IMR-90 (cell line): ENCODE measurements at regions not wholly inside any gene's neighbourhood (a gene's known extent, or its start where the extent isn't known, plus 50 kb on each side); places are given as distances from the start of the nearest gene placed in this dataset.

Experiments used
- ATAC-seq: fragments of 200-7000 bp; cut with Tn5 transposase; 2 replicates; pipeline ENCODE4 v1.9.1; 2020; ENCODE audit warnings: low read depth, mild to moderate bottlenecking, moderate library complexity
- BruUV-seq: library from RNA; stranded (reverse); fragments of 400-500 nt; replicated peaks from 2 replicates; lab custom pipeline; 2021; lab: Mats Ljungman, UMichigan
- CTCF ChIA-PET: fragments of 300-600 bp; formaldehyde crosslinking; extraction: SDS; loops from one replicate; lab custom pipeline; 2021; ENCODE audit warnings: antibody characterized with exemption; lab: Yijun Ruan, JAX
- POLR2A ChIA-PET: fragments of 300-600 bp; sonication (Branson Sonifier 250); formaldehyde crosslinking; loops from one replicate; lab custom pipeline; 2022; ENCODE audit warnings: antibody characterized with exemption; ENCODE audit not compliant: unreplicated experiment; lab: Charles Lee
- DNase-seq: peaks from one replicate; pipeline ENCODE4 v3.0.0; 2013
- H2AFZ ChIP-seq: replicated peaks from 2 replicates; pipeline ENCODE3; 2013; ENCODE audit warnings: low read length, mild to moderate bottlenecking; ENCODE audit not compliant: poor library complexity
- H2AK5ac ChIP-seq: 2 replicates; pipeline ENCODE4 v1.6.1; 2013; ENCODE audit warnings: low read depth, low read length, inconsistent platforms
- H2AK9ac ChIP-seq: replicated peaks from 2 replicates; pipeline ENCODE3; 2013; ENCODE audit warnings: mild to moderate bottlenecking, low read depth, low read length, moderate library complexity; ENCODE audit not compliant: poor library complexity
- H2BK120ac ChIP-seq: 2 replicates; pipeline ENCODE4 v1.6.1; 2013; ENCODE audit warnings: low read depth, low read length, inconsistent platforms
- H2BK15ac ChIP-seq: 3 replicates; pipeline ENCODE4 v1.6.1; 2013; ENCODE audit warnings: low read depth, low read length, inconsistent platforms
- H2BK20ac ChIP-seq: 2 replicates; pipeline ENCODE4 v1.6.1; 2013; ENCODE audit warnings: low read depth, mild to moderate bottlenecking, inconsistent platforms, low read length, moderate library complexity
- H2BK5ac ChIP-seq: 2 replicates; pipeline ENCODE4 v1.6.1; 2013; ENCODE audit warnings: mild to moderate bottlenecking, low read depth, low read length, inconsistent platforms; ENCODE audit not compliant: poor library complexity, severe bottlenecking
- H3K14ac ChIP-seq: replicated peaks from 2 replicates; pipeline ENCODE4 v1.6.1; 2013; ENCODE audit warnings: low read depth, low read length, inconsistent platforms
- H3K18ac ChIP-seq: 2 replicates; pipeline ENCODE4 v1.6.1; 2013; ENCODE audit warnings: low read depth, low read length, control low read depth
- H3K23ac ChIP-seq: 2 replicates; pipeline ENCODE4 v1.6.1; 2013; ENCODE audit warnings: low read depth, low read length, inconsistent platforms
- H3K27ac ChIP-seq: 2 replicates; pipeline ENCODE4 v1.5.1; 2013; ENCODE audit warnings: mild to moderate bottlenecking, control low read depth, low read length; ENCODE audit not compliant: insufficient read depth
- H3K27me3 ChIP-seq: 2 replicates; pipeline ENCODE4 v1.6.1; 2013; ENCODE audit warnings: low read length; ENCODE audit not compliant: control insufficient read depth, insufficient read depth
- H3K36me3 ChIP-seq: 2 replicates; pipeline ENCODE4 v1.6.1; 2013; ENCODE audit warnings: low read length, mixed read lengths; ENCODE audit not compliant: control insufficient read depth, insufficient read depth
- H3K4ac ChIP-seq: 2 replicates; pipeline ENCODE4 v1.6.1; 2013; ENCODE audit warnings: low read depth, low read length, inconsistent platforms
- H3K4me1 ChIP-seq: 2 replicates; pipeline ENCODE4 v1.6.1; 2013; ENCODE audit warnings: low read length, mixed read lengths; ENCODE audit not compliant: control insufficient read depth, insufficient read depth
- H3K4me2 ChIP-seq: 2 replicates; pipeline ENCODE4 v1.6.1; 2013; ENCODE audit warnings: low read depth, mild to moderate bottlenecking, control low read depth, low read length, moderate library complexity
- H3K4me3 ChIP-seq: 2 replicates; pipeline ENCODE4 v1.5.1; 2013; ENCODE audit warnings: low read depth, mild to moderate bottlenecking, control low read depth, low read length, moderate library complexity; ENCODE audit not compliant: insufficient read depth
- H3K56ac ChIP-seq: 2 replicates; pipeline ENCODE4 v1.6.1; 2013; ENCODE audit warnings: low read length, inconsistent platforms; ENCODE audit not compliant: insufficient read depth; ENCODE audit errors: extremely low read depth
- H3K79me1 ChIP-seq, 2 experiments: 2 replicates each; pipeline ENCODE4 v1.6.1; 2013; ENCODE audit warnings: low read length in 2 of 2, inconsistent platforms in 1 of 2, low read depth in 1 of 2
- H3K9ac ChIP-seq: 2 replicates; pipeline ENCODE4 v1.6.1; 2013; ENCODE audit warnings: low read depth, low read length, control low read depth
- H3K9me1 ChIP-seq: 2 replicates; pipeline ENCODE4 v1.6.1; 2013; ENCODE audit warnings: low read length, inconsistent platforms; ENCODE audit not compliant: insufficient read depth
- H3K9me3 ChIP-seq: 2 replicates; pipeline ENCODE4 v1.6.1; 2013; ENCODE audit warnings: low read length; ENCODE audit not compliant: control insufficient read depth, insufficient read depth
- H4K20me1 ChIP-seq: 2 replicates; pipeline ENCODE4 v1.6.1; 2013; ENCODE audit warnings: low read length, inconsistent platforms; ENCODE audit not compliant: insufficient read depth
- H4K5ac ChIP-seq: 2 replicates; pipeline ENCODE4 v1.6.1; 2013; ENCODE audit warnings: mild to moderate bottlenecking, low read depth, low read length, control low read depth
- H4K8ac ChIP-seq, 2 experiments: 2 replicates each; pipeline ENCODE4 v1.6.1; 2013; ENCODE audit warnings: low read depth in 2 of 2, low read length in 2 of 2, control low read depth in 1 of 2, inconsistent platforms in 1 of 2
- H4K91ac ChIP-seq: 2 replicates; pipeline ENCODE4 v1.6.1; 2013; ENCODE audit warnings: low read depth, low read length, inconsistent platforms; ENCODE audit not compliant: insufficient read depth
- CEBPB ChIP-seq: IDR thresholded peaks from 2 replicates; pipeline ENCODE4 v1.6.1; 2012; ENCODE audit warnings: low read depth, low read length, improper control_type of control experiment
- CHD1 ChIP-seq: IDR thresholded peaks from 2 replicates; pipeline ENCODE4 v1.6.1; 2012; ENCODE audit warnings: low read depth, low read length, improper control_type of control experiment
- CTCF ChIP-seq: conservative IDR thresholded peaks from 2 replicates; pipeline ENCODE4 v1.5.1; 2012; ENCODE audit warnings: mild to moderate bottlenecking, low read depth, low read length, improper control_type of control experiment
- MAFK ChIP-seq: IDR thresholded peaks from 2 replicates; pipeline ENCODE4 v1.6.1; 2012; ENCODE audit warnings: low read depth, low read length, improper control_type of control experiment
- MAZ ChIP-seq: IDR thresholded peaks from 2 replicates; pipeline ENCODE4 v1.6.1; 2012; ENCODE audit warnings: low read depth, mild to moderate bottlenecking, low read length, improper control_type of control experiment, moderate library complexity, borderline replicate concordance
- MXI1 ChIP-seq: IDR thresholded peaks from 2 replicates; pipeline ENCODE4 v1.6.1; 2012; ENCODE audit warnings: low read depth, mild to moderate bottlenecking, low read length, moderate library complexity, borderline replicate concordance
- POLR2A ChIP-seq: IDR thresholded peaks from 2 replicates; pipeline ENCODE4 v1.6.1; 2012; ENCODE audit warnings: mild to moderate bottlenecking, low read depth, low read length
- RAD21 ChIP-seq: IDR thresholded peaks from 2 replicates; pipeline ENCODE4 v1.6.1; 2012; ENCODE audit warnings: low read length, improper control_type of control experiment
- RCOR1 ChIP-seq: IDR thresholded peaks from 2 replicates; pipeline ENCODE4 v1.6.1; 2012; ENCODE audit warnings: mild to moderate bottlenecking, low read length, improper control_type of control experiment; ENCODE audit not compliant: insufficient replicate concordance
- RFX5 ChIP-seq: IDR thresholded peaks from 2 replicates; pipeline ENCODE4 v1.8.0; 2012; ENCODE audit warnings: low read depth, mild to moderate bottlenecking, low read length, moderate library complexity
- WGBS, 2 experiments: methylation state at CpG; one replicate each; pipeline versions ENCODE4 v1.1.5 to v1.1.7; 2013; ENCODE audit warnings: missing lambda C conversion rate in 2 of 2; ENCODE audit not compliant: insufficient read length in 1 of 2; ENCODE audit errors: extremely low coverage in 2 of 2; 5-methylcytosine and 5-hydroxymethylcytosine counted together
- dilution Hi-C: fragments of 300-500 bp; cut with HindIII; formaldehyde crosslinking; loops from one replicate; pipeline ENCODE4 v1.14.3; 2018; ENCODE audit warnings: low sequenced_read_pairs; ENCODE audit not compliant: unreplicated experiment
- in situ Hi-C: fragments of 300-500 bp; cut with MboI; formaldehyde crosslinking; loops from 3 replicates; pipeline ENCODE4 v1.14.3; 2019; ENCODE audit warnings: low sequenced_read_pairs, inconsistent platforms, mixed read lengths
- intact Hi-C: fragments of 100-400 bp; cut with micrococcal nuclease; formaldehyde crosslinking; loops from 2 replicates; pipeline ENCODE4 v1.10.0; 2022
- TF ChIP-seq, protein P1 (sequence below): fragments of 150-350 bp; IDR thresholded peaks from 2 replicates; pipeline ENCODE4 v1.6.1; 2017; ENCODE audit warnings: mild to moderate bottlenecking, antibody characterized with exemption, low read length, low read depth
- TF ChIP-seq, protein P2 (sequence below): fragments of 150-350 bp; IDR thresholded peaks from 2 replicates; pipeline ENCODE4 v1.6.1; 2016; ENCODE audit warnings: low read depth, mild to moderate bottlenecking, low read length, moderate library complexity, borderline replicate concordance

GRCh38 chr22:27203276-27203660 lies 545.9 kb downstream of the MIAT start:
- Histone ChIP-seq H3K27me3 (peaks cover 9% of the 10 kb centered on the region), H2BK15ac (no peak overlapping the region), H3K79me1 (no peaks in the 10 kb centered on the region), H2BK5ac (peak overlapping the region; percentile 6), H3K4me1 (peaks cover 8% of the 10 kb centered on the region), H3K4me3 (no peak overlapping the region), H3K36me3 (no peaks in the 10 kb centered on the region), H4K20me1 (no peaks in the 10 kb centered on the region), H3K9me3 (no peaks in the 10 kb centered on the region; the same call in 1 of the 2 replicates), H3K9ac (no peak overlapping the region), H3K27ac (no peak overlapping the region), H3K56ac (no peak overlapping the region), H3K4ac (peak overlapping the region; percentile 26), H2AK9ac (no peak overlapping the region), H3K14ac (peak overlapping the region; percentile 40; the same call in 1 of the 2 replicates), H4K8ac (peak overlapping the region in 1 of 2 experiments; percentile 4; a peak in 1 of 4 replicates), H4K5ac (no peak overlapping the region), H3K4me2 (no peak overlapping the region), H2BK120ac (peak overlapping the region; percentile 21), H3K9me1 (peaks cover 2% of the 10 kb centered on the region; the same call in 1 of the 2 replicates), H2AFZ (peak overlapping the region; percentile 38), H2AK5ac (no peak overlapping the region; the same call in 1 of the 2 replicates), H3K18ac (peak overlapping the region; percentile 42; the same call in 1 of the 2 replicates), H2BK20ac (peak overlapping the region; percentile 77), H3K23ac (no peak overlapping the region), H4K91ac (peak overlapping the region; percentile 31)
- intact Hi-C loops (loop anchor here (5.0 kb wide), 1 partner anchor 599 kb away; the partner anchor contains the start of gene MN1), dilution Hi-C loops (no loop called here), in situ Hi-C loops (no loop called here)
- DNase-seq (no peak), ATAC-seq (no peak)
- CTCF ChIA-PET, result interaction anchor here (1.1 kb wide), 1 partner anchor 9 kb away, joined by 3 read pairs; no protein-coding TSS in a partner anchor
- no TSS peak for BruUV-seq
- POLR2A ChIA-PET, result no interaction called here
- TF ChIP-seq CHD1, result no peak
- no peak for TF ChIP-seq RFX5
- no peak for TF ChIP-seq RCOR1
- no peak for TF ChIP-seq RAD21
- no peak for TF ChIP-seq CEBPB
- TF ChIP-seq MXI1, result no peak
- TF ChIP-seq CTCF, result no peak
- TF ChIP-seq MAZ, result no peak
- TF ChIP-seq POLR2A, result no peak
- TF ChIP-seq, protein P1, sequence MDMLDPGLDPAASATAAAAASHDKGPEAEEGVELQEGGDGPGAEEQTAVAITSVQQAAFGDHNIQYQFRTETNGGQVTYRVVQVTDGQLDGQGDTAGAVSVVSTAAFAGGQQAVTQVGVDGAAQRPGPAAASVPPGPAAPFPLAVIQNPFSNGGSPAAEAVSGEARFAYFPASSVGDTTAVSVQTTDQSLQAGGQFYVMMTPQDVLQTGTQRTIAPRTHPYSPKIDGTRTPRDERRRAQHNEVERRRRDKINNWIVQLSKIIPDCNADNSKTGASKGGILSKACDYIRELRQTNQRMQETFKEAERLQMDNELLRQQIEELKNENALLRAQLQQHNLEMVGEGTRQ, result no peak
- no peak for TF ChIP-seq MAFK
- TF ChIP-seq, protein P2, sequence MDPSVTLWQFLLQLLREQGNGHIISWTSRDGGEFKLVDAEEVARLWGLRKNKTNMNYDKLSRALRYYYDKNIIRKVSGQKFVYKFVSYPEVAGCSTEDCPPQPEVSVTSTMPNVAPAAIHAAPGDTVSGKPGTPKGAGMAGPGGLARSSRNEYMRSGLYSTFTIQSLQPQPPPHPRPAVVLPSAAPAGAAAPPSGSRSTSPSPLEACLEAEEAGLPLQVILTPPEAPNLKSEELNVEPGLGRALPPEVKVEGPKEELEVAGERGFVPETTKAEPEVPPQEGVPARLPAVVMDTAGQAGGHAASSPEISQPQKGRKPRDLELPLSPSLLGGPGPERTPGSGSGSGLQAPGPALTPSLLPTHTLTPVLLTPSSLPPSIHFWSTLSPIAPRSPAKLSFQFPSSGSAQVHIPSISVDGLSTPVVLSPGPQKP, result no peak
- WGBS, 2 experiments, result no CpG with 5 or more reads among the region's 2 CpGs
